GM19467 (cell line): ENCODE measurements at regions not wholly inside any gene's neighbourhood (a gene's known extent, or its start where the extent isn't known, plus 50 kb on each side); places are given as distances from the start of the nearest gene placed in this dataset.
A peak's percentile ranks its signal among the peaks of the same experiment; 100 is the strongest.

ENCODE experiments used
- ATAC-seq: cut with Tn5 transposase; IDR thresholded peaks from one replicate; pipeline ENCODE4 v1.9.1; 2021; ENCODE audit warnings: mild to moderate bottlenecking, moderate library complexity; ENCODE audit not compliant: unreplicated experiment

GRCh38 chr10:52440612-52441285 is 126.7 kb downstream of the DKK1 start:
- no peak for ATAC-seq

- ATAC-seq = no peak
Measured at GRCh38 chr10:52442576-52442975, 128.5 kb downstream of the DKK1 start.

DNA sequence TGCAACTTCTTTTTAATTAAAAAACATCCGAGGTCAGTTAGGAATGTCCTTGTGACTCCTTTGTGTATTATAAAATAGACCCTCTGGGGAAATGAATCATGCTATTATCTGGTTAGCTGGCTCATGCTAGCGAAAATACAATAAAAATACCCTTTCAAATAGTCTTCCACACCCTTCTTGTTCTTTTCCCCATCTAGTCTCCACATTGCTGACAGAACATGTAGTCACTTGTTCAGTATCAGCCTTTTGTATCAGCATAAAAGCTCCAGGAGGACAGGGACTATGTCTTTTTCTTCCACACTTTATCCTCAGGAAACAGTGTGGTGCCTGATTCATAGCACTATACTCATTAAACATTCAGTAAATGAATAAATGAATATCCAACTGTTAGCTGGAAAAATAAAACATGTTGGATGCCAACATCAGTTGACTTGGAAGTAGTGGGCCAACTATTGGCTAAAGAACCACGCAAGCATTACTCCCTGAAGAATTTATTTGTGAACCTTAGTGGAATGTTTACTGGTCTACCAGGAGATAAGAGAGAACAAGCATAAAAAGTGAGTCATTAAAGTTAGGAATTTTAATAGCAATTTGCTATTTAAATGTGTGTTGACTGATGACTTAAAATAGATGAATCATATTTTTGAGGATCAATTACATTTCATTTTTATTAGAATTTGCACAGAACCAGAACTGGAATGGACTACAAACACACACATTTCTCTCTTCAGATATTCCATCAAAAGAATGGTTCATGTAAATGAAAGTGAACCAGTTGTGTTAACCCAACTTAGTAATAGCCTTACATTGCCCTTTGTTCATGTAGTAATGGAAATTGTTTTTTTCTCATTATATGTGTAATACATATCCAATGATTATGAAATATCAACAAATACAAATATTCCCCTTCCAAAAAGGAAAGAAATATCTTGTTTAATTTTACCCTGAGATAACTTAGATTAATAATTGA is 129.6 kb downstream of the DKK1 start:
- no peak for ATAC-seq

DNA sequence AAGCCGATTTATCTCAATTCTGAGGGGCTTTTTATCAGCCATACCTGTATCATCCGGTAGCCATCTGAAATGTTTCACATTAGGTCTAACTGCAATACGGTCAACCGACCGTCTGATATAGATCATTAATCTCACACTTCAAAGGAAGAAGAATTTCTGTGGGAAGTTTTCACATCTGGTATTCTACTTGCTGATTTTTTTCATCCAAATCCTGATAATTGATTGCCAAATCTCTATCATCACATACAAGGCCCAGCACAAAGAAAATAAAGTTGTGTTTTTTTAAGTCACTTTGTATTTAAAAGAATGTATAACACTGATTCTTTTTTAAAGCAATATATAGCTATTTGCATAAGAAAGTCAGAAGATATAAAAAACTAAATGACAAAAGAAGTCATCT is 132.3 kb downstream of the DKK1 start:
- ATAC-seq = no peak

DNA sequence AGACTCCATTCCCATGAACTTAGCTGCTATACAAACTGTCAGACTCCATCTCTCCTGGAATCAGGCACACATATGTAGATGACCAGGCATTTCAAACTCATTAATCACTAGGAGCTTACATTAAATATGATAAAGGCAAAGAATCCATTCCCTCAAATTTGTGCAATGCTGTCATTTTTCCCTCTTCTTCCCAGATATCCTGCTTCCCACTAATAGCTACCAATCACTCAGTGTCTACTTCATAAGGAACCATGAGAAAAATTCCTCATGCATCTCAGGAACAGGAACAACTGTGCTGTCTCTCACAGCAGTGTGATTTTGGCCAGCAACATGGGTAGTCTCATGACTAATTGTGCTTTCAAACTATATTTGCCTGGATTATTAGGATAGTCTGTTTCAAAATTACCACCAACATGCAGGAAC is 133.9 kb downstream of the DKK1 start:
- no peak for ATAC-seq

DNA sequence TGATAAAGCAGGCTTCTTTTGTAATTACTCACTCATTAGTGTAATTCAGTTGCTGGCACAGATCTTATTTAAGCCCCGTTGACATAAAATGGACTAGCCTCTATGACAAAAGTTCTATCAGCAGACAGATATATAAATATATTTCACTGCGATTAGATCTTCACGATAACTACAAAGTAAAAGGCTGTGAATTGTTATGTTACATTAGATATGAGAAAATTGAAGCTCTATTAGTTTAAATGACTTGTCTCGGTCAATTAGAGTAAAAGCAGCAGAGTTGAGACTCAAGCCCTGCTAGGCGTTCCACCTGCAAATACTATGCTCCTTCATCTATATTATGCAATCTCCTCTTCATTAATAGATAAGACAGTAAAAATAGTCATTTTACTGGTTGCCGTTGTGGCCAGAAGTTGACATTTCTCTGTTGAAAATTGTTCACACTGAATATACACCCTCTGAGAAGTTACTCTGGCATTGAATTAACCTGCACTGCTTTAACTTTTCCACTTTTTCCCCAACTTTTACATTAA is 136.7 kb downstream of the DKK1 start:
- ATAC-seq = no peak

- no peak for ATAC-seq
Measured at GRCh38 chr10:52451817-52452216, 137.7 kb downstream of the DKK1 start.

DNA sequence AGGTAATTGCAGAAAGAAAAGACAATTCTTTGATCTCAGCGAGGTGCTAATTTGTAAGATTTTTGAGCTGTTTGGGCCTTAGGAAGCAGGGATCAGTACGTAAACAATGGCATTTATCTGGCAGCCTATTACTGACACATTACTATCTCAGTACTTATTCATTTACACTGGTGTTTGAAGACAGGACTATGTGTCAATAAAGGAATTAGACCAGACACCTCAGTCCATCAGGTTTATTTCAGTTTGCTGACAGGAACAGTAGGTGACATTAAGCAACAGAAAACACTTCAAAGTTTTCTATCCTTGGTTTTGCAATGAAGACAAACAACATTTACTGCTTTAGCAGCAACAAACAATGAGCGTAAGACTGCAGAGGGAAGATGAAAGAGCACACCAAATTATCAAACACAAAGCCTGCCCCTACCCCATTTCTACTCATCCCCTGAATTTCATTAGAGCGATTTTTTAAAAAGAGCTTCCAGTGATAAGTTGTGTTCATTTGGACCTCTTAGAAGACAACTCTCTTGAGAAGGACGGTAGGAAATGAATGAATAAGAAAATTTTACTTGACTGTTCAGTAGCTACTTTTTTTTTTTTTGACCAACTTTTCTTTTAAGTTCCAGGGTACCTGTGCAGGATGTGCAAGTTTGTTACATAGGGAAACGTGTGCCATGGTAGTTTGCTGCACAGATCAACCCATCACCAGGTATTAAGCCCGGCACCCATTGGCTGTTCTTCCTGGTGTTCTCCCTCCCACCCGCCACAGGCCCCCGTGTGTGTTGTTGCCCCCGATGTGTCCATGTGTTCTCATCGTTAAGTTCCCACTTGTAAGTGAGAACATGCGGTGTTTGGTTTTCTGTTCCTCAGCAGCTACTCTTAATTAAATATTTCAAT is 138.8 kb downstream of the DKK1 start:
- no peak for ATAC-seq

DNA sequence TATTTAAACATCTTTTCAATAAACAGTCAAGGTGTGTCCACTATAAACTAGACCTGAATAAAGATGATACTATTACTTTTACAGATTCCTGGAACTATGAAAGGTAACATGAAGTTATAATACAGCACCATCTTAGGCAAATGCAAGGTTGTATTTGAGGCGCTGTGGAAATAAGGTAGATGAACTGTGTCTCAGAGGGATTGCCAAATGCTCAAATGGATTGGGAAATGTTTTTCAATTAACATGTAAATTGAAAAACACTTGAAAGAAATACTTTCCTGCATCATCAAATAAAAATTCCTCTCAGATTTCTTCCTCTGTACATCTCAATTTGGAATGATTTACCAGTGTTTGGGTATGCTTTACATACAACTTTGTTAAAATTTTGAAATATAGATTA is 139.4 kb downstream of the DKK1 start:
- ATAC-seq = no peak

DNA sequence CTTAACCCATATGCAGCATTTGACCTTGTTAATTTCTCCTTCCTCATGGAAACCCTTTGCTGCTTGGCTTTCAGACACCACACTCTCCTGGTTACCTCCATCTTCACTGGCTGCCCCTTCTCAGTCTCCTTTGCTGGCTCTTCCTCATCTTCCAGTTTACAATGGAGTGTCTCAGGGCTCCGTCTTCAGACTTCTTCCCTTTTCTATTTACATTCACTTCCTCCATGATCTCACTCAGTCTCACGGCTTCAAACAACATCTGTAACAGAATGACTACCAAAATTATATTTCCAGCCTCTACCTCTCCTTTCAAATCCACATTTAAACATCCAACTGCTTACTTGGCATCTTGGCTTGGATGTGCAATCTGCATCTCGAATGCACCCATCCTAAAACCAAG is 140.4 kb downstream of the DKK1 start:
- no peak for ATAC-seq

DNA sequence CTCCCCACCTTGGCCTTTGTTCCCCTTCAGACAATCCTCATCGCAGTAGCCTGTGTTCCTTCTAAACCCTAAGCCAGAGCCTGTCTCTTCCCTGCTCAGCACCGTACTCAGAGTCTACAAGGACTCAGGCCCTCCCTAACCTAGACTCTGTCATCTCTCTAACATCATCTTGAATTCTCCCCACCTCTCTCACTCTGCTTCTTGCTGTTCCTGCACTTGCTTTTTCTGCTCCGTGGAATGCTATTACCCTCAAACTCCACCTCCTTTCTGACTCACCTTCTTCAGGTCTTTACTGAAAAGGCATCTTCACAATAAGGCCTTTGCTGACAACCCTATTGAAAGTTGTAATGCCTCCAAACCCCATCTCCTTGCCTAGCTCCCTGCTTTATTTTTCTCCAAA is 141.0 kb downstream of the DKK1 start:
- no peak for ATAC-seq

GRCh38 chr10:52459097-52459496 is 145.0 kb downstream of the DKK1 start:
- no peak for ATAC-seq

DNA sequence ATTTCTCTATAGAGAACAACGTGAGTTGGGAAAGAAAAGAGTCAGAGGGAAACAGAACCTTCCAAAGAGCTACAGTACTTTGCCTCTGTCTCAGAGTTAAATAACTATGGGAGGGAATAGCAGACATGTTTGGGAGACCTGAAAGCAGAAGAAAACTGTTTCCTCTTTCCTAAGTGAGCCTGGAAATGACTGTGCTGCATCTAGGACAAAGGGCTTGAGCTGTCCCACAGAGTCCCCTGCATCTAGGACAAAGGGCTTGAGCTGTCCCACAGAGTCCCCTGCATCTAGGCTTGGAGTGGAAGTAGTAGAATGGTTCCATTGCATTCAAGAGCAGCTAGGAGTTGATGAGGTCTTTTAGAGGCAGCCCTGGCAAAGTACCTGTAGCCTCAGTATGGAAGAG is 149.7 kb downstream of the DKK1 start:
- no peak for ATAC-seq

GRCh38 chr10:52464368-52465124 is 150.5 kb downstream of the DKK1 start:
- no peak for ATAC-seq

- ATAC-seq = no peak
Measured at GRCh38 chr10:52465202-52465601, 151.1 kb downstream of the DKK1 start.

GRCh38 chr10:52466464-52466863 is 152.4 kb downstream of the DKK1 start:
- ATAC-seq = peak; percentile 69

DNA sequence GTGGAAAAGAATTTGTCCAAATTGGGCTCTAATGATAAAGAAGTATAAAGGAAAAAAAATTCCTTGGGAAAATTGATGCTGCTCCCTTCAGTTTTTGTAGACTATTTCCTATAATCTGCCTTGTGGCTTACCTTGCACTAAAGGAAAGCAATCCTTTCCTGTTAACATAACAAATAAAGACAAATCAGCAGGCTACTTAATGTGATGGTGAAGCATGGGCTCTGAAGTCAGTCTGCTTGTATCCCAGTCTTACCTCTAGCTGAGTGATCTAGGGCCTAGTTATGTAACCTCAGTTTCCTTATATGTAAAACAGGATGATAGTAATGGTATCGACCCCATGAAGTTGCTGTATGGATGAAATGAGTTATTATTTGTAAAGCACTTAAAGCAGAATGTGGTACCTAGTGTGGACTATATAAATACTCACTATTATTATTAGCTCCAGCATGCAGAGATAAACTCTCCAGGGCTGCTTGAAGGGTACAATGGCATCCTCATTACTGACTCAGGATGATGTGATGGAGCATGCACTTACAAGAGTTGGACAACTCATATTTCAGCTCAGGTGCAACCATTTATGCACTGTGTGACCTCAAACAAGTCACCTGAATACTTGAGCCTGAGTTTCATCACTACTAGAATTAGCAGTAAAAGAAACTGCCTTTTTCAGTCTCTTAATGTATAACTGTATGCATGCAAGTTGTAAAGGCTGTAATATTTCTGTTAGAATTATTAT is 156.1 kb downstream of the DKK1 start:
- no peak for ATAC-seq

GRCh38 chr10:52472406-52473146 is 158.5 kb downstream of the DKK1 start:
- no peak for ATAC-seq

DNA sequence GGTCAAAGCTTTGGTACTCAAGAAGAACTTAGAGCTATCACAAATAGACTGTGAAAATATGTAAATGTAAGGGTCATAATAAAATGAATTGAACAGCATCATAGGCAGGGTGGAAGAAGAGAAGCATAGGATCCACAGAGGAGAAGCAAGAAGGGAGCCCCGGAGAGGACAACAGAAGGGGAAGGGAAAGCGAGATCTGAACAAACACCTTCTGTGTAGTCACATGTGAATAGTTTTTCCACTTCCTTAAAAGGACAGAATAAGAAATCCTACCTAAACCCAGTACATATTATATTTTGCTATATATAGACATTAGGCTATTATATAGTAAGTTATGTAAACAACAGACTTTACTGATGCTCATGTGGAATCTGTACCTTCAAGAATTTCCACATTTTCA is 160.2 kb downstream of the DKK1 start:
- no peak for ATAC-seq
